ENCODE measurements at regions not wholly inside any gene's neighbourhood (a gene's known extent, or its start where the extent isn't known, plus 50 kb on each side); places are given as distances from the start of the nearest gene placed in this dataset.

GRCh38 chr5:2897276-2897961 lies 145.9 kb upstream of the IRX2 start:
- H3K27me3 ChIP-seq (ENCODE audit: low read length), result peaks cover 7% of the 10 kb centered on the region; the same call in 1 of the 2 replicates

DNA sequence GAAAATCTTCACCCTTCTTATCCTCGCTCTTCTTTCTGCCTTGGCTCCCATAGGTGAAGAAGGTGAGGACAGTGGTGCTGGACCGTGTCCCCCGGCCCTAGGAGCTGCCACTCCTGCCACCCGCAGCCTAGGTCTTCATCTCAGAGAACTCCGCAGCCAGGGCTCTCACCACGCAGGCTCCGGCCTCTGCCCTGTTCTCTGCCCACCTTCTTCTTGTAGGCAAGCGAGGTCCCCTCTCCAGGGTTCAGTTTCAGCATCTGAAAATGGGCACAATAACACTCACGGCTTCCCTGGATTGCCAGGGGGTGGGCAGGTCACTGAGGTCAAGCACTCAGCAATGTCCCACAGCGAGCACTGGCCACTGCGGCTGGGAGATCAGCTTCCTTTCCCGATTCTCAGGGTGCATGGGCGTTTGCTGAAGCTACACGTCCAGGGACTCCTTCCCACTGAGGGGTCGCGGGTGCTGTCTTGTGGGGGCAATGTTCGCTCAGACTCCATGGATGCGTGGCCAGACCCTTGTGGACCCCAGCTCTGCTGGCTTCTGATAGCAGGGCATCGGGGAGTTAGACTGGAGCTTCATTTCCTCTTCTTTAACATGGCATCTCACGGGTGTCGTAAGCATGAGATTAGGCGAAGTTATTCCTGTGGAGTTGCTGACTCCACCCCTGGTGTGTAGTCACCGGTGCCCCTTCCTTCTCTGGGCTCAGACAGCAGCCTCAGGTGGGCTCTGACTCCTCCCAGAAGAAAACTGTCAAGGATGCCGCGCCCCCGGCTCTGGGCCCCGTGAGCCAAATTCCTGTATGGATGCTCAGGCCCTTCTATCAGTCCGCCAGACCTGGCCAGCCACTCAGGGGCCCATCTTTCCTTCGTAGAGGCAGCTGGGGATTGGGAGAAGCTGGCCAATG lies 145.1 kb upstream of the IRX2 start:
- H3K9ac ChIP-seq (ENCODE audit: low read length), result no peak overlapping the region
- H2AFZ ChIP-seq (ENCODE audit: low read length), result no peak overlapping the region
- H3K79me2 ChIP-seq (ENCODE audit: low read length), result no peaks in the 10 kb centered on the region
- no peak overlapping the region for H3K4me3 ChIP-seq (ENCODE audit: low read length)
- no peaks in the 10 kb centered on the region for H3F3A ChIP-seq (ENCODE audit: low read length, unreplicated experiment)
- intact Hi-C loops (cut with micrococcal nuclease), result no loop called here
- no peak for TF ChIP-seq EZH2phosphoT487 (IDR thresholded peaks at IDR 0.05; ENCODE audit: borderline replicate concordance, low read length)
- TF ChIP-seq EZH2 (IDR thresholded peaks at IDR 0.05; ENCODE audit: low read length, unreplicated experiment), result no peak
- no peaks in the 10 kb centered on the region for H3K36me3 ChIP-seq (ENCODE audit: low read depth, low read length)
- DNase-seq (no peak), ATAC-seq (no peak)
- H3K27me3 ChIP-seq (ENCODE audit: low read length), result peaks cover 7% of the 10 kb centered on the region; the same call in 1 of the 2 replicates
- no peaks in the 10 kb centered on the region for H3K4me1 ChIP-seq (ENCODE audit: insufficient read depth, low read length)
- no peaks in the 10 kb centered on the region for H3K9me3 ChIP-seq (ENCODE audit: low read length)
- H4K20me1 ChIP-seq (ENCODE audit: low read length), result no peaks in the 10 kb centered on the region
- no peaks in the 10 kb centered on the region for H3K9me2 ChIP-seq (replicated peaks; ENCODE audit: low read length)
- ChIA-PET CTCF (no interaction called here), POLR2A (ENCODE audit: unreplicated experiment) (no interaction called here)
- no peak overlapping the region for H3K27ac ChIP-seq (ENCODE audit: low read length)
- H3K4me2 ChIP-seq (ENCODE audit: low read length), result no peak overlapping the region
- no TSS peak for BruUV-seq (replicated peaks)

More at GRCh38 chr5:2897276-2897961, 145.9 kb upstream of the IRX2 start:
- Histone ChIP-seq H3K36me3 (ENCODE audit: low read depth, low read length) (no peaks in the 10 kb centered on the region), H3K4me3 (ENCODE audit: low read length) (no peak overlapping the region), H3K9ac (ENCODE audit: low read length) (no peak overlapping the region), H3K4me2 (ENCODE audit: low read length) (no peak overlapping the region), H3K79me2 (ENCODE audit: low read length) (no peaks in the 10 kb centered on the region), H3K9me3 (ENCODE audit: low read length) (no peaks in the 10 kb centered on the region), H4K20me1 (ENCODE audit: low read length) (no peaks in the 10 kb centered on the region), H2AFZ (ENCODE audit: low read length) (no peak overlapping the region), H3K27ac (ENCODE audit: low read length) (no peak overlapping the region), H3F3A (ENCODE audit: low read length, unreplicated experiment) (no peaks in the 10 kb centered on the region), H3K9me2 (replicated peaks; ENCODE audit: low read length) (no peaks in the 10 kb centered on the region), H3K4me1 (ENCODE audit: insufficient read depth, low read length) (no peaks in the 10 kb centered on the region)
- no TSS peak for BruUV-seq (replicated peaks)
- ATAC-seq (no peak), DNase-seq (no peak)
- TF ChIP-seq CTCF (conservative IDR thresholded peaks at IDR 0.05; ENCODE audit: low read depth, low read length), result no peak
- no peak for TF ChIP-seq EZH2phosphoT487 (IDR thresholded peaks at IDR 0.05; ENCODE audit: borderline replicate concordance, low read length)
- TF ChIP-seq EZH2 (IDR thresholded peaks at IDR 0.05; ENCODE audit: low read length, unreplicated experiment), result no peak
- ChIA-PET CTCF (no interaction called here), POLR2A (ENCODE audit: unreplicated experiment) (no interaction called here)
- intact Hi-C loops (cut with micrococcal nuclease), result no loop called here

DNA sequence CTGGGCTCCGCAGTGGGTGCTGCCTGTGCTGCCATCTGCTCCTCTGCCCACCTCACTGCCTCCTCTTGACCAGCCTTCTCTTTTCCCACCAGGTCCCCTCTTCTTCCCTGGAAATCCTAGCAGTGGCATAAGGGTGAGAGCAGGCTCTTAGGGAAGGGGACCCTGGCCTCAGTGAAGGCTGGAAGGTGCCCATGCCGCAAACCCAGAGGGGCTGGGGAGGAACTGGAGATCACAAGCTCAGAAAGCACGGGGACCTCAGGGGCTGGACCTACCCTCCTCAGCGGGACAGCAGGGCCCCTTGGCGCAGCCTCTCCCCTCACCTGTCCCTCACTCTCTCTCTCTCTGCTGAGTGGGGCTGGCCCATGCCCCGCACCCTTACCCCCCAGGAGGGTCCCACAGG lies 144.4 kb upstream of the IRX2 start:
- Histone ChIP-seq H3K9me3 (ENCODE audit: low read length) (no peaks in the 10 kb centered on the region), H4K20me1 (ENCODE audit: low read length) (no peaks in the 10 kb centered on the region), H3K79me2 (ENCODE audit: low read length) (no peaks in the 10 kb centered on the region), H3F3A (ENCODE audit: low read length, unreplicated experiment) (no peaks in the 10 kb centered on the region), H3K27me3 (ENCODE audit: low read length) (peaks cover 7% of the 10 kb centered on the region; the same call in 1 of the 2 replicates), H2AFZ (ENCODE audit: low read length) (no peak overlapping the region), H3K4me1 (ENCODE audit: insufficient read depth, low read length) (no peaks in the 10 kb centered on the region), H3K4me3 (ENCODE audit: low read length) (no peak overlapping the region), H3K36me3 (ENCODE audit: low read depth, low read length) (no peaks in the 10 kb centered on the region), H3K4me2 (ENCODE audit: low read length) (no peak overlapping the region), H3K9ac (ENCODE audit: low read length) (no peak overlapping the region), H3K27ac (ENCODE audit: low read length) (no peak overlapping the region), H3K9me2 (replicated peaks; ENCODE audit: low read length) (no peaks in the 10 kb centered on the region)
- ChIA-PET CTCF (no interaction called here), POLR2A (ENCODE audit: unreplicated experiment) (no interaction called here)
- TF ChIP-seq EZH2phosphoT487 (IDR thresholded peaks at IDR 0.05; ENCODE audit: borderline replicate concordance, low read length), result no peak
- TF ChIP-seq EZH2 (IDR thresholded peaks at IDR 0.05; ENCODE audit: low read length, unreplicated experiment), result no peak
- TF ChIP-seq CTCF (conservative IDR thresholded peaks at IDR 0.05; ENCODE audit: low read depth, low read length), result no peak
- BruUV-seq (replicated peaks), result no TSS peak
- DNase-seq (no peak), ATAC-seq (no peak)
- intact Hi-C loops (cut with micrococcal nuclease), result no loop called here
